Activated CD4-positive, alpha-beta T cell treated with anti-CD3 and anti-CD28 coated beads, Interleukin-2, amount 10 ng/mL, durations not matched to agents 7 days and 5 days (primary cell): ENCODE measurements at regions not wholly inside any gene's neighbourhood (a gene's known extent, or its start where the extent isn't known, plus 50 kb on each side); places are given as distances from the start of the nearest gene placed in this dataset.

Experiments used
- CTCF ChIA-PET: fragments of 350-600 bp; sonication (Branson Sonifier 250); formaldehyde crosslinking; loops from one replicate; lab custom pipeline; 2021; ENCODE audit warnings: antibody characterized with exemption; lab: Charles Lee
- POLR2A ChIA-PET: fragments of 350-600 bp; sonication (Branson Sonifier 250); formaldehyde crosslinking; loops from one replicate; lab custom pipeline; 2021; ENCODE audit warnings: antibody characterized with exemption; lab: Charles Lee
- DNase-seq: peaks from one replicate; pipeline ENCODE4 v3.0.0-alpha.2; 2020
- H3K27ac Mint-ChIP-seq: one replicate; pipeline ENCODE4 v1.8.0; 2021; ENCODE audit warnings: mild to moderate bottlenecking, moderate library complexity, mixed read lengths
- H3K27me3 Mint-ChIP-seq: one replicate; pipeline ENCODE4 v1.8.0; 2021; ENCODE audit warnings: mixed read lengths
- H3K36me3 Mint-ChIP-seq: one replicate; pipeline ENCODE4 v1.8.0; 2021; ENCODE audit warnings: low read depth, mixed read lengths
- H3K4me1 Mint-ChIP-seq: one replicate; pipeline ENCODE4 v1.8.0; 2021; ENCODE audit warnings: mixed read lengths
- H3K4me3 Mint-ChIP-seq: one replicate; pipeline ENCODE4 v1.8.0; 2021; ENCODE audit warnings: mild to moderate bottlenecking, moderate library complexity, mixed read lengths
- H3K9me3 Mint-ChIP-seq: one replicate; pipeline ENCODE4 v1.8.0; 2021; ENCODE audit warnings: mixed read lengths

GRCh38 chr16:20216591-20217217, 110.6 kb downstream of the GP2 start:
- Mint-ChIP-seq H3K27me3 (no peaks in the 10 kb centered on the region), H3K36me3 (no peaks in the 10 kb centered on the region), H3K9me3 (peaks cover 2% of the 10 kb centered on the region), H3K27ac (no peak overlapping the region), H3K4me3 (no peak overlapping the region), H3K4me1 (no peaks in the 10 kb centered on the region)
- ChIA-PET POLR2A (no interaction called here), CTCF (no interaction called here)
- no peak for DNase-seq

- no peaks in the 10 kb centered on the region for H3K27me3 Mint-ChIP-seq
- H3K4me3 Mint-ChIP-seq: no peak overlapping the region
- peaks cover 2% of the 10 kb centered on the region for H3K9me3 Mint-ChIP-seq
- no peaks in the 10 kb centered on the region for H3K4me1 Mint-ChIP-seq
- H3K36me3 Mint-ChIP-seq: no peaks in the 10 kb centered on the region
- CTCF ChIA-PET: no interaction called here
- POLR2A ChIA-PET: no interaction called here
- H3K27ac Mint-ChIP-seq: no peak overlapping the region
- no peak for DNase-seq
Observed at GRCh38 chr16:20214401-20214800, 112.9 kb downstream of the GP2 start.

- Mint-ChIP-seq H3K27me3 (no peaks in the 10 kb centered on the region), H3K4me3 (no peak overlapping the region), H3K27ac (no peak overlapping the region), H3K4me1 (no peaks in the 10 kb centered on the region), H3K36me3 (no peaks in the 10 kb centered on the region), H3K9me3 (no peaks in the 10 kb centered on the region)
- ChIA-PET POLR2A (no interaction called here), CTCF (no interaction called here)
- no peak for DNase-seq
Observed at GRCh38 chr16:20203272-20203671, 124.0 kb downstream of the GP2 start.

- H3K36me3 Mint-ChIP-seq: no peaks in the 10 kb centered on the region
- H3K27ac Mint-ChIP-seq: no peak overlapping the region
- ChIA-PET POLR2A (no interaction called here), CTCF (no interaction called here)
- no peak for DNase-seq
- H3K4me3 Mint-ChIP-seq: no peak overlapping the region
- H3K9me3 Mint-ChIP-seq: no peaks in the 10 kb centered on the region
- H3K4me1 Mint-ChIP-seq: no peaks in the 10 kb centered on the region
- no peaks in the 10 kb centered on the region for H3K27me3 Mint-ChIP-seq
Observed at GRCh38 chr16:20202747-20203146, 124.6 kb downstream of the GP2 start.

- Mint-ChIP-seq H3K9me3 (no peaks in the 10 kb centered on the region), H3K27me3 (no peaks in the 10 kb centered on the region), H3K36me3 (no peaks in the 10 kb centered on the region), H3K27ac (no peak overlapping the region), H3K4me1 (no peaks in the 10 kb centered on the region), H3K4me3 (no peak overlapping the region)
- no peak for DNase-seq
- ChIA-PET CTCF (interaction anchor here (0.8 to 1.1 kb wide), 2 partner anchors 20 to 28 kb away, joined by 3 read pairs; no protein-coding TSS in a partner anchor), POLR2A (no interaction called here)
Observed at GRCh38 chr16:20192801-20193200, 119.1 kb upstream of the GPR139 start.

- no peak for DNase-seq
- no peak overlapping the region for H3K27ac Mint-ChIP-seq
- peaks cover 2% of the 10 kb centered on the region for H3K9me3 Mint-ChIP-seq
- no peaks in the 10 kb centered on the region for H3K27me3 Mint-ChIP-seq
- no peaks in the 10 kb centered on the region for H3K4me1 Mint-ChIP-seq
- POLR2A ChIA-PET: no interaction called here
- H3K4me3 Mint-ChIP-seq: no peak overlapping the region
- CTCF ChIA-PET: no interaction called here
- H3K36me3 Mint-ChIP-seq: no peaks in the 10 kb centered on the region
Observed at GRCh38 chr16:20191566-20191965, 117.9 kb upstream of the GPR139 start.

GRCh38 chr16:20181949-20182348, 108.3 kb upstream of the GPR139 start:
- H3K4me3 Mint-ChIP-seq: no peak overlapping the region
- no peaks in the 10 kb centered on the region for H3K36me3 Mint-ChIP-seq
- DNase-seq: no peak
- no peaks in the 10 kb centered on the region for H3K27me3 Mint-ChIP-seq
- ChIA-PET CTCF (interaction anchor here (1.2 kb wide), 1 partner anchor 26 kb away, joined by 3 read pairs; no protein-coding TSS in a partner anchor), POLR2A (no interaction called here)
- H3K4me1 Mint-ChIP-seq: no peaks in the 10 kb centered on the region
- peaks cover 11% of the 10 kb centered on the region for H3K9me3 Mint-ChIP-seq
- no peak overlapping the region for H3K27ac Mint-ChIP-seq

GRCh38 chr16:20181416-20181815, 107.7 kb upstream of the GPR139 start:
- H3K9me3 Mint-ChIP-seq: peaks cover 11% of the 10 kb centered on the region
- POLR2A ChIA-PET: no interaction called here
- no peaks in the 10 kb centered on the region for H3K4me1 Mint-ChIP-seq
- H3K4me3 Mint-ChIP-seq: no peak overlapping the region
- H3K27ac Mint-ChIP-seq: no peak overlapping the region
- no peak for DNase-seq
- no peaks in the 10 kb centered on the region for H3K36me3 Mint-ChIP-seq
- no peaks in the 10 kb centered on the region for H3K27me3 Mint-ChIP-seq
- CTCF ChIA-PET: interaction anchor here (0.6 kb wide), 1 partner anchor 439 kb away, joined by 5 read pairs; no protein-coding TSS in a partner anchor

GRCh38 chr16:20178297-20178696, 104.6 kb upstream of the GPR139 start:
- Mint-ChIP-seq H3K27me3 (peaks cover 3% of the 10 kb centered on the region), H3K4me3 (no peak overlapping the region), H3K27ac (no peak overlapping the region), H3K9me3 (peaks cover 9% of the 10 kb centered on the region), H3K4me1 (no peaks in the 10 kb centered on the region), H3K36me3 (no peaks in the 10 kb centered on the region)
- ChIA-PET POLR2A (no interaction called here), CTCF (no interaction called here)
- no peak for DNase-seq

- no peak overlapping the region for H3K4me3 Mint-ChIP-seq
- CTCF ChIA-PET: interaction anchor here (0.8 to 1.5 kb wide), 2 partner anchors 19 to 82 kb away, joined by 3 to 4 read pairs; no protein-coding TSS in a partner anchor
Observed at GRCh38 chr16:20175358-20175757, 101.7 kb upstream of the GPR139 start.

GRCh38 chr16:20167323-20167722, 93.6 kb upstream of the GPR139 start:
- H3K27me3 Mint-ChIP-seq: no peaks in the 10 kb centered on the region
- ChIA-PET POLR2A (no interaction called here), CTCF (interaction anchor here (0.7 kb wide), 1 partner anchor 13 kb away, joined by 3 read pairs; no protein-coding TSS in a partner anchor)
- DNase-seq: no peak
- no peak overlapping the region for H3K4me3 Mint-ChIP-seq
- no peaks in the 10 kb centered on the region for H3K9me3 Mint-ChIP-seq
- H3K27ac Mint-ChIP-seq: no peak overlapping the region
- no peaks in the 10 kb centered on the region for H3K36me3 Mint-ChIP-seq
- H3K4me1 Mint-ChIP-seq: no peaks in the 10 kb centered on the region

More at GRCh38 chr16:20175358-20175757, 101.7 kb upstream of the GPR139 start:
- H3K9me3 Mint-ChIP-seq: peaks cover 9% of the 10 kb centered on the region
- POLR2A ChIA-PET: no interaction called here
- no peaks in the 10 kb centered on the region for H3K36me3 Mint-ChIP-seq
- H3K27ac Mint-ChIP-seq: no peak overlapping the region
- H3K27me3 Mint-ChIP-seq: peaks cover 3% of the 10 kb centered on the region
- DNase-seq: no peak
- H3K4me1 Mint-ChIP-seq: no peaks in the 10 kb centered on the region

- no peaks in the 10 kb centered on the region for H3K9me3 Mint-ChIP-seq
- ChIA-PET CTCF (no interaction called here), POLR2A (no interaction called here)
- H3K4me3 Mint-ChIP-seq: no peak overlapping the region
- no peaks in the 10 kb centered on the region for H3K27me3 Mint-ChIP-seq
- H3K4me1 Mint-ChIP-seq: no peaks in the 10 kb centered on the region
- H3K27ac Mint-ChIP-seq: no peak overlapping the region
- no peak for DNase-seq
- no peaks in the 10 kb centered on the region for H3K36me3 Mint-ChIP-seq
Observed at GRCh38 chr16:20166531-20167235, 93.0 kb upstream of the GPR139 start.

- no peak overlapping the region for H3K4me3 Mint-ChIP-seq
- no peaks in the 10 kb centered on the region for H3K4me1 Mint-ChIP-seq
- H3K27me3 Mint-ChIP-seq: no peaks in the 10 kb centered on the region
- peaks cover 12% of the 10 kb centered on the region for H3K9me3 Mint-ChIP-seq
- POLR2A ChIA-PET: no interaction called here
- CTCF ChIA-PET: no interaction called here
- no peaks in the 10 kb centered on the region for H3K36me3 Mint-ChIP-seq
- no peak overlapping the region for H3K27ac Mint-ChIP-seq
- no peak for DNase-seq
Observed at GRCh38 chr16:20153444-20153843, 79.8 kb upstream of the GPR139 start.
